ENCODE measurements at regions not wholly inside any gene's neighbourhood (a gene's known extent, or its start where the extent isn't known, plus 50 kb on each side); places are given as distances from the start of the nearest gene placed in this dataset.

DNA sequence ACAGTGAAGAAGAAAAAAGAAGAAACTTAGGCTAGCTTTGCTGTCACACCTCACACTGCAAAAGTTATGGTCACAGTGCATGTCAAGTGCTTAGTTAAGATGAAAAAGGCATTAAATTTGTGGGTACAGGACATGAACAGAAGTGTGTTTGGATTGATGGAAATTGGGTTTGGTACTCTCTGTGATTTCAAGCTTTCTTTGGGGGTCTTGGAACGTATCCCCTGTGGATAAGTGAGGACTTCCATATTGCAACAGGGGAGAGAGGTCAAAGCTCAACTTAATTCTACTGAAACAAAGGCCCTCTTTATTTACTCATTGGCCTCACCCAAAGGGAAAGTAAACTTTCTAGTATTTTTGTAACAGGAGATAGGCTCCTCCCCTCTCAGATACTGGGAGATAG, 138.3 kb upstream of the FUT9 start (continued):
- TF ChIP-seq, protein P1, sequence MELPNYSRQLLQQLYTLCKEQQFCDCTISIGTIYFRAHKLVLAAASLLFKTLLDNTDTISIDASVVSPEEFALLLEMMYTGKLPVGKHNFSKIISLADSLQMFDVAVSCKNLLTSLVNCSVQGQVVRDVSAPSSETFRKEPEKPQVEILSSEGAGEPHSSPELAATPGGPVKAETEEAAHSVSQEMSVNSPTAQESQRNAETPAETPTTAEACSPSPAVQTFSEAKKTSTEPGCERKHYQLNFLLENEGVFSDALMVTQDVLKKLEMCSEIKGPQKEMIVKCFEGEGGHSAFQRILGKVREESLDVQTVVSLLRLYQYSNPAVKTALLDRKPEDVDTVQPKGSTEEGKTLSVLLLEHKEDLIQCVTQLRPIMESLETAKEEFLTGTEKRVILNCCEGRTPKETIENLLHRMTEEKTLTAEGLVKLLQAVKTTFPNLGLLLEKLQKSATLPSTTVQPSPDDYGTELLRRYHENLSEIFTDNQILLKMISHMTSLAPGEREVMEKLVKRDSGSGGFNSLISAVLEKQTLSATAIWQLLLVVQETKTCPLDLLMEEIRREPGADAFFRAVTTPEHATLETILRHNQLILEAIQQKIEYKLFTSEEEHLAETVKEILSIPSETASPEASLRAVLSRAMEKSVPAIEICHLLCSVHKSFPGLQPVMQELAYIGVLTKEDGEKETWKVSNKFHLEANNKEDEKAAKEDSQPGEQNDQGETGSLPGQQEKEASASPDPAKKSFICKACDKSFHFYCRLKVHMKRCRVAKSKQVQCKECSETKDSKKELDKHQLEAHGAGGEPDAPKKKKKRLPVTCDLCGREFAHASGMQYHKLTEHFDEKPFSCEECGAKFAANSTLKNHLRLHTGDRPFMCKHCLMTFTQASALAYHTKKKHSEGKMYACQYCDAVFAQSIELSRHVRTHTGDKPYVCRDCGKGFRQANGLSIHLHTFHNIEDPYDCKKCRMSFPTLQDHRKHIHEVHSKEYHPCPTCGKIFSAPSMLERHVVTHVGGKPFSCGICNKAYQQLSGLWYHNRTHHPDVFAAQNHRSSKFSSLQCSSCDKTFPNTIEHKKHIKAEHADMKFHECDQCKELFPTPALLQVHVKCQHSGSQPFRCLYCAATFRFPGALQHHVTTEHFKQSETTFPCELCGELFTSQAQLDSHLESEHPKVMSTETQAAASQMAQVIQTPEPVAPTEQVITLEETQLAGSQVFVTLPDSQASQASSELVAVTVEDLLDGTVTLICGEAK (IDR thresholded peaks at IDR 0.05), result no peak
- TF ChIP-seq, protein P1 (CRISPR knock-in tag; IDR thresholded peaks at IDR 0.05), result no peak
- TF ChIP-seq POLR2AphosphoS5 (IDR thresholded peaks at IDR 0.05; ENCODE audit: low read depth, low read length), result no peak
- no peak for TF ChIP-seq MED8 (CRISPR knock-in tag; IDR thresholded peaks at IDR 0.05; ENCODE audit: insufficient replicate concordance)
- TF ChIP-seq ATF1 (CRISPR knock-in tag; IDR thresholded peaks at IDR 0.05), result no peak
- TF ChIP-seq ZNF274 (CRISPR knock-in tag; IDR thresholded peaks at IDR 0.05), result no peak
- no peak for TF ChIP-seq ZNF124 (CRISPR knock-in tag; IDR thresholded peaks at IDR 0.05)
- TF ChIP-seq MED1 (CRISPR knock-in tag; IDR thresholded peaks at IDR 0.05), result peak; percentile 44; the same call in 1 of the 2 replicates
- peak; percentile 96 for TF ChIP-seq CHD4 (IDR thresholded peaks at IDR 0.05; ENCODE audit: borderline replicate concordance, low read length)
- TF ChIP-seq, protein P2, sequence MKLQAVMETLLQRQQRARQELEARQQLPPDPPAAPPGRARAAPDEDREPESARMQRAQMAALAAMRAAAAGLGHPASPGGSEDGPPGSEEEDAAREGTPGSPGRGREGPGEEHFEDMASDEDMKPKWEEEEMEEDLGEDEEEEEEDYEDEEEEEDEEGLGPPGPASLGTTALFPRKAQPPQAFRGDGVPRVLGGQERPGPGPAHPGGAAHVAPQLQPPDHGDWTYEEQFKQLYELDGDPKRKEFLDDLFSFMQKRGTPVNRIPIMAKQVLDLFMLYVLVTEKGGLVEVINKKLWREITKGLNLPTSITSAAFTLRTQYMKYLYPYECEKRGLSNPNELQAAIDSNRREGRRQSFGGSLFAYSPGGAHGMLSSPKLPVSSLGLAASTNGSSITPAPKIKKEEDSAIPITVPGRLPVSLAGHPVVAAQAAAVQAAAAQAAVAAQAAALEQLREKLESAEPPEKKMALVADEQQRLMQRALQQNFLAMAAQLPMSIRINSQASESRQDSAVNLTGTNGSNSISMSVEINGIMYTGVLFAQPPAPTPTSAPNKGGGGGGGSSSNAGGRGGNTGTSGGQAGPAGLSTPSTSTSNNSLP (IDR thresholded peaks at IDR 0.05; ENCODE audit: low read depth, low read length), result 0 out of 2 replicates have a peak, but pooled peaks have one; percentile 34
- TF ChIP-seq BRCA1 (CRISPR knock-in tag; IDR thresholded peaks at IDR 0.05), result no peak
- TF ChIP-seq, protein P3, sequence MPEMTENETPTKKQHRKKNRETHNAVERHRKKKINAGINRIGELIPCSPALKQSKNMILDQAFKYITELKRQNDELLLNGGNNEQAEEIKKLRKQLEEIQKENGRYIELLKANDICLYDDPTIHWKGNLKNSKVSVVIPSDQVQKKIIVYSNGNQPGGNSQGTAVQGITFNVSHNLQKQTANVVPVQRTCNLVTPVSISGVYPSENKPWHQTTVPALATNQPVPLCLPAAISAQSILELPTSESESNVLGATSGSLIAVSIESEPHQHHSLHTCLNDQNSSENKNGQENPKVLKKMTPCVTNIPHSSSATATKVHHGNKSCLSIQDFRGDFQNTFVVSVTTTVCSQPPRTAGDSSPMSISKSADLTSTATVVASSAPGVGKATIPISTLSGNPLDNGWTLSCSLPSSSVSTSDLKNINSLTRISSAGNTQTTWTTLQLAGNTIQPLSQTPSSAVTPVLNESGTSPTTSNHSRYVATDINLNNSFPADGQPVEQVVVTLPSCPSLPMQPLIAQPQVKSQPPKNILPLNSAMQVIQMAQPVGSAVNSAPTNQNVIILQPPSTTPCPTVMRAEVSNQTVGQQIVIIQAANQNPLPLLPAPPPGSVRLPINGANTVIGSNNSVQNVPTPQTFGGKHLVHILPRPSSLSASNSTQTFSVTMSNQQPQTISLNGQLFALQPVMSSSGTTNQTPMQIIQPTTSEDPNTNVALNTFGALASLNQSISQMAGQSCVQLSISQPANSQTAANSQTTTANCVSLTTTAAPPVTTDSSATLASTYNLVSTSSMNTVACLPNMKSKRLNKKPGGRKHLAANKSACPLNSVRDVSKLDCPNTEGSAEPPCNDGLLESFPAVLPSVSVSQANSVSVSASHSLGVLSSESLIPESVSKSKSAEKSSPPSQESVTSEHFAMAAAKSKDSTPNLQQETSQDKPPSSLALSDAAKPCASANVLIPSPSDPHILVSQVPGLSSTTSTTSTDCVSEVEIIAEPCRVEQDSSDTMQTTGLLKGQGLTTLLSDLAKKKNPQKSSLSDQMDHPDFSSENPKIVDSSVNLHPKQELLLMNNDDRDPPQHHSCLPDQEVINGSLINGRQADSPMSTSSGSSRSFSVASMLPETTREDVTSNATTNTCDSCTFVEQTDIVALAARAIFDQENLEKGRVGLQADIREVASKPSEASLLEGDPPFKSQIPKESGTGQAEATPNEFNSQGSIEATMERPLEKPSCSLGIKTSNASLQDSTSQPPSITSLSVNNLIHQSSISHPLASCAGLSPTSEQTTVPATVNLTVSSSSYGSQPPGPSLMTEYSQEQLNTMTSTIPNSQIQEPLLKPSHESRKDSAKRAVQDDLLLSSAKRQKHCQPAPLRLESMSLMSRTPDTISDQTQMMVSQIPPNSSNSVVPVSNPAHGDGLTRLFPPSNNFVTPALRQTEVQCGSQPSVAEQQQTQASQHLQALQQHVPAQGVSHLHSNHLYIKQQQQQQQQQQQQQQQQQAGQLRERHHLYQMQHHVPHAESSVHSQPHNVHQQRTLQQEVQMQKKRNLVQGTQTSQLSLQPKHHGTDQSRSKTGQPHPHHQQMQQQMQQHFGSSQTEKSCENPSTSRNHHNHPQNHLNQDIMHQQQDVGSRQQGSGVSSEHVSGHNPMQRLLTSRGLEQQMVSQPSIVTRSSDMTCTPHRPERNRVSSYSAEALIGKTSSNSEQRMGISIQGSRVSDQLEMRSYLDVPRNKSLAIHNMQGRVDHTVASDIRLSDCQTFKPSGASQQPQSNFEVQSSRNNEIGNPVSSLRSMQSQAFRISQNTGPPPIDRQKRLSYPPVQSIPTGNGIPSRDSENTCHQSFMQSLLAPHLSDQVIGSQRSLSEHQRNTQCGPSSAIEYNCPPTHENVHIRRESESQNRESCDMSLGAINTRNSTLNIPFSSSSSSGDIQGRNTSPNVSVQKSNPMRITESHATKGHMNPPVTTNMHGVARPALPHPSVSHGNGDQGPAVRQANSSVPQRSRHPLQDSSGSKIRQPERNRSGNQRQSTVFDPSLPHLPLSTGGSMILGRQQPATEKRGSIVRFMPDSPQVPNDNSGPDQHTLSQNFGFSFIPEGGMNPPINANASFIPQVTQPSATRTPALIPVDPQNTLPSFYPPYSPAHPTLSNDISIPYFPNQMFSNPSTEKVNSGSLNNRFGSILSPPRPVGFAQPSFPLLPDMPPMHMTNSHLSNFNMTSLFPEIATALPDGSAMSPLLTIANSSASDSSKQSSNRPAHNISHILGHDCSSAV (CRISPR knock-in tag; IDR thresholded peaks at IDR 0.05; ENCODE audit: borderline replicate concordance), result no peak

All from HepG2 (cell line).